Right lobe of liver (tissue), 4 donors: ENCODE measurements at regions not wholly inside any gene's neighbourhood (a gene's known extent, or its start where the extent isn't known, plus 50 kb on each side); places are given as distances from the start of the nearest gene placed in this dataset.

Source experiments
- POLR2A ChIP-seq: fragments of 450-650 bp; IDR thresholded peaks from one replicate; pipeline ENCODE4 v1.6.1; 2017; ENCODE audit warnings: antibody characterized with exemption, mild to moderate bottlenecking
- TF ChIP-seq, protein P1 (sequence below), 4 donors: fragments of 200-600 bp in 3 of 4; fragments of 450-650 bp in 1 of 4; IDR thresholded peaks; one replicate each; pipeline versions ENCODE4 v1.5.1 to v1.8.0; 2016 to 2022; ENCODE audit warnings: antibody characterized with exemption in 4 of 4, mild to moderate bottlenecking in 2 of 4
- donor health status: DM: no; HTN: no; CAD: no.
- donor health status: DM: no; HTN: no; CAD: no.
- donor health status: DM: no; HTN: yes; CAD: no.

- TF ChIP-seq, protein P1, sequence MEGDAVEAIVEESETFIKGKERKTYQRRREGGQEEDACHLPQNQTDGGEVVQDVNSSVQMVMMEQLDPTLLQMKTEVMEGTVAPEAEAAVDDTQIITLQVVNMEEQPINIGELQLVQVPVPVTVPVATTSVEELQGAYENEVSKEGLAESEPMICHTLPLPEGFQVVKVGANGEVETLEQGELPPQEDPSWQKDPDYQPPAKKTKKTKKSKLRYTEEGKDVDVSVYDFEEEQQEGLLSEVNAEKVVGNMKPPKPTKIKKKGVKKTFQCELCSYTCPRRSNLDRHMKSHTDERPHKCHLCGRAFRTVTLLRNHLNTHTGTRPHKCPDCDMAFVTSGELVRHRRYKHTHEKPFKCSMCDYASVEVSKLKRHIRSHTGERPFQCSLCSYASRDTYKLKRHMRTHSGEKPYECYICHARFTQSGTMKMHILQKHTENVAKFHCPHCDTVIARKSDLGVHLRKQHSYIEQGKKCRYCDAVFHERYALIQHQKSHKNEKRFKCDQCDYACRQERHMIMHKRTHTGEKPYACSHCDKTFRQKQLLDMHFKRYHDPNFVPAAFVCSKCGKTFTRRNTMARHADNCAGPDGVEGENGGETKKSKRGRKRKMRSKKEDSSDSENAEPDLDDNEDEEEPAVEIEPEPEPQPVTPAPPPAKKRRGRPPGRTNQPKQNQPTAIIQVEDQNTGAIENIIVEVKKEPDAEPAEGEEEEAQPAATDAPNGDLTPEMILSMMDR (IDR thresholded peaks at IDR 0.05), result no peak
- TF ChIP-seq POLR2A, result no peak
These were observed 405.7 kb downstream of the FBXO15 start for GRCh38 chr18:73741946-73742345.
